Activated CD8-positive, alpha-beta memory T cell treated with anti-CD3 and anti-CD28 coated beads, Interleukin-2, amount 10 ng/mL, durations not matched to agents 7 days and 5 days (primary cell): ENCODE measurements at regions not wholly inside any gene's neighbourhood (a gene's known extent, or its start where the extent isn't known, plus 50 kb on each side); places are given as distances from the start of the nearest gene placed in this dataset.
"Not testable (repeated sequence)": the region's sequence is repeated elsewhere in the genome, so short reads cannot be mapped to it uniquely, and the experiment has no call there.

Experiments used
- ATAC-seq: fragments of 150-1000 bp; cut with Tn5 transposase; one replicate; pipeline ENCODE4 v1.10.0; 2021; ENCODE audit warnings: moderate library complexity
- CTCF ChIA-PET: fragments of 350-600 bp; sonication (Branson Sonifier 250); formaldehyde crosslinking; loops from one replicate; lab custom pipeline; 2021; ENCODE audit warnings: antibody characterized with exemption; lab: Charles Lee
- DNase-seq: peaks from one replicate; pipeline ENCODE4 v3.0.0-alpha.2; 2020
- H3K27ac Mint-ChIP-seq: one replicate; pipeline ENCODE4 v1.8.0; 2021; ENCODE audit warnings: mild to moderate bottlenecking, mixed read lengths
- H3K27me3 Mint-ChIP-seq: one replicate; pipeline ENCODE4 v1.8.0; 2021; ENCODE audit warnings: mixed read lengths
- H3K36me3 Mint-ChIP-seq: one replicate; pipeline ENCODE4 v1.8.0; 2021; ENCODE audit warnings: mild to moderate bottlenecking, mixed read lengths
- H3K4me1 Mint-ChIP-seq: one replicate; pipeline ENCODE4 v1.8.0; 2021; ENCODE audit warnings: mixed read lengths
- H3K4me3 Mint-ChIP-seq: one replicate; pipeline ENCODE4 v1.8.0; 2021; ENCODE audit warnings: mild to moderate bottlenecking, moderate library complexity, mixed read lengths
- H3K9me3 Mint-ChIP-seq: one replicate; pipeline ENCODE4 v1.8.0; 2022; ENCODE audit warnings: low read depth, mixed read lengths

DNA sequence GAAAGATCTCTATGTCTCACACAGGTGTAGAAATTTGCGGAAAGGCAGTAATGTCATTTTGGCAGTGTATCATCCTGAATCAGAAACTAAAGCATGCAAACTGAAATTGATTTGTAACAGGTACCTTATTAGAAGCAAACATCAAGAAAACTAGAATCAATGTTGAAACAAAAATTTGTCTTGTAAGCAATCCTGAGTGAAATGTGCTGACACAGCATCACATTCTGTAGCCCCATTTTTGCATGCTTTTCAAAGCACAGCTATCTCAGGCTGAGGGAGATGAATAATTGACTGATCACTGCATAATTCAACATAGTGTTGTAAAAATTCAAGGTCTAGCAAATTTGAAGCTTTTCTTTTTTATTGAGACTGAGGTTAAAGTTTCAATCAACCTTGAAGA, 539.7 kb downstream of the DACH1 start:
- no peaks in the 10 kb centered on the region for H3K9me3 Mint-ChIP-seq
- no peak overlapping the region for H3K27ac Mint-ChIP-seq
- ATAC-seq = no peak
- H3K4me3 Mint-ChIP-seq = no peak overlapping the region
- no peaks in the 10 kb centered on the region for H3K36me3 Mint-ChIP-seq
- no peak for DNase-seq
- H3K27me3 Mint-ChIP-seq = peaks cover 2% of the 10 kb centered on the region
- no peaks in the 10 kb centered on the region for H3K4me1 Mint-ChIP-seq
- CTCF ChIA-PET = no interaction called here

DNA sequence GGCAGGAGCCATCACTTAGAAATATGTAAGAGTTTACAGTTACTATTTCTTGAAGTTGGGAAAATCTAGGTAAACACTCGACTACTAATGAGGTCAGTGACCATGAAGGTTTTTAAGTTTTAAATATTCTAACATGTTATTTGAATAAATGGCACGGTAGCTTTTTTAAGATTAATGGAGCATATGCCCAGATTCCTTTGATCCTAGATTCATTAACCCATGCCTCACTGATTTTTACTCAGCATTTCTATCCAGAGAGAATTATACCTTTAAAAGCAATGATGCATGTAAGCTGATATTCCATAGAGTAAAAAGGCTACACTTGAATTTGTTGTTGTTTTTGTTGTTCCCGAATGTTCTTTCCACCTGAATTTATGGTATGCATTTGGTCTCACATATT, 541.4 kb downstream of the DACH1 start:
- CTCF ChIA-PET = no interaction called here
- H3K27me3 Mint-ChIP-seq = peaks cover 2% of the 10 kb centered on the region
- H3K4me1 Mint-ChIP-seq = no peaks in the 10 kb centered on the region
- ATAC-seq (no peak), DNase-seq (no peak)
- H3K27ac Mint-ChIP-seq = no peak overlapping the region
- H3K4me3 Mint-ChIP-seq = no peak overlapping the region
- no peaks in the 10 kb centered on the region for H3K36me3 Mint-ChIP-seq
- no peaks in the 10 kb centered on the region for H3K9me3 Mint-ChIP-seq

DNA sequence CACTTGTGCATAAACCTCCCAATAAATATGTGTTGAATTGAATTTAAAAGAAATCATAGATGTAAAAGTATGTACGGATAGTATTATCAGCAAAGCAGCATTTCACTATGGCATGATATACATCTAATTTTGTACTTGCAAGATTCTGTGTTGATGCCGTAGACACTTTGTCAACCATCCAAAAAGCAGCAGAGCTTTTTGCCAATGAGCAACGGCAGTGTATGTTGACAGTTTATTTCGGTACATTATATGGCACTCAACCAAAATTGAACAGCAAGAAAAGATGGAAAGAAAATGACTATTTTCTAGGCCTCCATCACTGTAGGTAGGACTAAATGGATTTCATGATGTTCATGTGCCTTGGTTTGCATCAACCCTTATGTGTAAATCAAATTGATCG, 543.7 kb downstream of the DACH1 start:
- H3K27ac Mint-ChIP-seq = no peak overlapping the region
- CTCF ChIA-PET = no interaction called here
- H3K9me3 Mint-ChIP-seq = no peaks in the 10 kb centered on the region
- ATAC-seq = no peak
- no peak for DNase-seq
- H3K27me3 Mint-ChIP-seq = peaks cover 2% of the 10 kb centered on the region
- H3K36me3 Mint-ChIP-seq = no peaks in the 10 kb centered on the region
- H3K4me3 Mint-ChIP-seq = no peak overlapping the region
- H3K4me1 Mint-ChIP-seq = no peaks in the 10 kb centered on the region

GRCh38 chr13:71320452-71320851, 546.6 kb downstream of the DACH1 start:
- H3K4me3 Mint-ChIP-seq = no peak overlapping the region
- no peak overlapping the region for H3K27ac Mint-ChIP-seq
- CTCF ChIA-PET = no interaction called here
- no peak for ATAC-seq
- H3K27me3 Mint-ChIP-seq = no peaks in the 10 kb centered on the region
- H3K9me3 Mint-ChIP-seq = no peaks in the 10 kb centered on the region
- H3K4me1 Mint-ChIP-seq = no peaks in the 10 kb centered on the region
- H3K36me3 Mint-ChIP-seq = no peaks in the 10 kb centered on the region
- DNase-seq = no peak

GRCh38 chr13:71316792-71317363, 550.1 kb downstream of the DACH1 start:
- no peaks in the 10 kb centered on the region for H3K9me3 Mint-ChIP-seq
- H3K27ac Mint-ChIP-seq = no peak overlapping the region
- no peaks in the 10 kb centered on the region for H3K4me1 Mint-ChIP-seq
- H3K36me3 Mint-ChIP-seq = no peaks in the 10 kb centered on the region
- no peak overlapping the region for H3K4me3 Mint-ChIP-seq
- ATAC-seq (no peak), DNase-seq (no peak)
- H3K27me3 Mint-ChIP-seq = no peaks in the 10 kb centered on the region
- CTCF ChIA-PET = no interaction called here

- Mint-ChIP-seq H3K9me3 (no peaks in the 10 kb centered on the region), H3K27me3 (no peaks in the 10 kb centered on the region), H3K4me3 (no peak overlapping the region), H3K27ac (no peak overlapping the region), H3K36me3 (no peaks in the 10 kb centered on the region), H3K4me1 (no peaks in the 10 kb centered on the region)
- CTCF ChIA-PET = no interaction called here
- ATAC-seq (no peak), DNase-seq (no peak)
These were observed 554.1 kb downstream of the DACH1 start for GRCh38 chr13:71312923-71313322.

DNA sequence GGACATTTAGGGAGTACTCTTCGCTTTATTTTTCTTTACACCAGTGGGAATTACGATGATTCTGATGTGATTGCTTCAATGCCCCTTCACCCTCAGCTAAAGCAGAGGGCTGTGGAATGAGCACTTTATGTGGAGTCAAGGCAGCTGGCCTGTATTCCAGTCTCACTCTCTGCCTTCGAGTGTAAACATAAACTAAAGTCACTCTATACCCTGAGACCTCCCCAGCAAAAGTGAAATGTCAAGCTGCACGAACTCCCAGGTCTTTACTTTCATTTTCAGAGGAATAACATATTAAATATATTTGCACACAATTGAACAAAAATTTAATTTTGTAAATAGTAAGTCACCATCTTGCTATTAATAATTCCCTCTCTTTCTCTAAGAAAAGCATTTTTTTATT, 557.1 kb downstream of the DACH1 start:
- no peaks in the 10 kb centered on the region for H3K9me3 Mint-ChIP-seq
- no peak for ATAC-seq
- H3K36me3 Mint-ChIP-seq = no peaks in the 10 kb centered on the region

GRCh38 chr13:71306821-71307220, 560.2 kb downstream of the DACH1 start:
- H3K36me3 Mint-ChIP-seq = no peaks in the 10 kb centered on the region
- DNase-seq = no peak
- no peak overlapping the region for H3K4me3 Mint-ChIP-seq
- H3K9me3 Mint-ChIP-seq = no peaks in the 10 kb centered on the region
- no peak for ATAC-seq
- H3K27me3 Mint-ChIP-seq = peaks cover 5% of the 10 kb centered on the region
- no peaks in the 10 kb centered on the region for H3K4me1 Mint-ChIP-seq
- CTCF ChIA-PET = no interaction called here
- H3K27ac Mint-ChIP-seq = no peak overlapping the region

More for the DNA sequence above, 557.1 kb downstream of the DACH1 start:
- CTCF ChIA-PET = no interaction called here
- Mint-ChIP-seq H3K4me1 (no peaks in the 10 kb centered on the region), H3K27ac (no peak overlapping the region), H3K4me3 (no peak overlapping the region), H3K27me3 (no peaks in the 10 kb centered on the region)
- DNase-seq = no peak

- no peaks in the 10 kb centered on the region for H3K4me1 Mint-ChIP-seq
- H3K27me3 Mint-ChIP-seq = peaks cover 5% of the 10 kb centered on the region
- H3K36me3 Mint-ChIP-seq = no peaks in the 10 kb centered on the region
- CTCF ChIA-PET = no interaction called here
- no peak overlapping the region for H3K4me3 Mint-ChIP-seq
- DNase-seq (no peak), ATAC-seq (no peak)
- H3K9me3 Mint-ChIP-seq = no peaks in the 10 kb centered on the region
- no peak overlapping the region for H3K27ac Mint-ChIP-seq
These were observed 562.1 kb downstream of the DACH1 start for GRCh38 chr13:71304861-71305260.

DNA sequence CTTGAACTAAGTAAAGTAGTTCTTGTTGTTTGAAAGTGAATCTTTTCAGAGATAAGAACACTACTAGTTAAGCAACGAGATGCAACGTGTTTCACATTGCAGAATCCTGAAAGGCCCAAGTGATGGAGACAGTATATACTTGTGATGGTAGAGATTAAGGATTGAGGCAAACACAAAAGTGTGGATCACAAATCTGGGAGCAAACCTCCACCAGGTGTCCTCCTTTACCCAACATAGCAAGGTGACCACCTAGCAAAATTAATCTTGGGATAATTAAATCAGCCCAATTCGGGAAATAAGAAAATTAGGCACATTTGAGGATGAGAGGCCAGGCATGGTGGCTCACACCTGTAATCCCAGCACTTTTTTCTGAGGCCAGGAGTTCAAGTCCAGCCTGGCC, 563.9 kb downstream of the DACH1 start:
- DNase-seq = no peak
- ATAC-seq = no peak
- CTCF ChIA-PET = no interaction called here
- Mint-ChIP-seq H3K36me3 (no peaks in the 10 kb centered on the region), H3K9me3 (no peaks in the 10 kb centered on the region), H3K27ac (no peak overlapping the region), H3K4me3 (no peak overlapping the region), H3K4me1 (no peaks in the 10 kb centered on the region), H3K27me3 (peaks cover 5% of the 10 kb centered on the region)

GRCh38 chr13:71300602-71301001, 566.4 kb downstream of the DACH1 start:
- CTCF ChIA-PET = no interaction called here
- ATAC-seq (no peak), DNase-seq (no peak)
- Mint-ChIP-seq H3K27ac (no peak overlapping the region), H3K4me3 (no peak overlapping the region), H3K4me1 (no peaks in the 10 kb centered on the region), H3K36me3 (no peaks in the 10 kb centered on the region), H3K9me3 (no peaks in the 10 kb centered on the region), H3K27me3 (peaks cover 5% of the 10 kb centered on the region)

- Mint-ChIP-seq H3K9me3 (peaks cover 2% of the 10 kb centered on the region), H3K4me1 (peaks cover 13% of the 10 kb centered on the region), H3K27ac (no peak overlapping the region), H3K27me3 (peaks cover 6% of the 10 kb centered on the region), H3K4me3 (no peak overlapping the region), H3K36me3 (peaks cover 8% of the 10 kb centered on the region)
- CTCF ChIA-PET = interaction anchor here (0.6 kb wide), 1 partner anchor 1351 kb away, joined by 3 read pairs; no protein-coding TSS in a partner anchor
- DNase-seq = no peak
- ATAC-seq = no peak
These were observed 575.2 kb downstream of the DACH1 start for GRCh38 chr13:71291842-71292146.

GRCh38 chr13:71290963-71291841, 575.8 kb downstream of the DACH1 start:
- CTCF ChIA-PET = interaction anchor here (0.6 kb wide), 1 partner anchor 1352 kb away, joined by 3 read pairs; no protein-coding TSS in a partner anchor
- H3K4me1 Mint-ChIP-seq = peaks cover 13% of the 10 kb centered on the region

GRCh38 chr13:71289980-71290379, 577.0 kb downstream of the DACH1 start:
- H3K9me3 Mint-ChIP-seq, H3K4me3 Mint-ChIP-seq, CTCF ChIA-PET, H3K27ac Mint-ChIP-seq, ATAC-seq, DNase-seq, H3K36me3 Mint-ChIP-seq, H3K27me3 Mint-ChIP-seq: not testable (repeated sequence)
- H3K4me1 Mint-ChIP-seq = peaks cover 13% of the 10 kb centered on the region

More at GRCh38 chr13:71290963-71291841, 575.8 kb downstream of the DACH1 start:
- H3K36me3 Mint-ChIP-seq = peaks cover 8% of the 10 kb centered on the region
- ATAC-seq (peak; percentile 79), DNase-seq (peak; percentile 53)
- H3K4me3 Mint-ChIP-seq = peak overlapping the region; percentile 72
- peaks cover 6% of the 10 kb centered on the region for H3K27me3 Mint-ChIP-seq
- peak overlapping the region; percentile 80 for H3K27ac Mint-ChIP-seq
- H3K9me3 Mint-ChIP-seq = peaks cover 2% of the 10 kb centered on the region
